ENCODE measurements at regions not wholly inside any gene's neighbourhood (a gene's known extent, or its start where the extent isn't known, plus 50 kb on each side); places are given as distances from the start of the nearest gene placed in this dataset.
"Not testable (repeated sequence)": the region's sequence is repeated elsewhere in the genome, so short reads cannot be mapped to it uniquely, and the experiment has no call there.

GRCh38 chr11:86749821-86750401 lies 50.4 kb upstream of the PRSS23 start:
- DNase-seq (ENCODE audit: low read depth in 2 of 2) = no peak

- DNase-seq (ENCODE audit: low read depth in 2 of 2) = peak in 1 of 2 donors; percentile 20
Observed at GRCh38 chr11:86749376-86749775, 51.0 kb upstream of the PRSS23 start.

GRCh38 chr11:86748296-86748695 lies 52.0 kb upstream of the PRSS23 start:
- no peak for DNase-seq (ENCODE audit: low read depth in 2 of 2)

- DNase-seq (ENCODE audit: low read depth in 2 of 2) = no peak
Observed at GRCh38 chr11:86747801-86748200, 52.5 kb upstream of the PRSS23 start.

- no peak for DNase-seq (ENCODE audit: low read depth in 2 of 2)
Observed at GRCh38 chr11:86746514-86746913, 53.8 kb upstream of the PRSS23 start.

GRCh38 chr11:86745571-86745970 lies 54.8 kb upstream of the PRSS23 start:
- no peak for DNase-seq (ENCODE audit: low read depth in 2 of 2)

- peak; percentile 43 to 92 for DNase-seq (ENCODE audit: low read depth in 2 of 2)
Observed at GRCh38 chr11:86743223-86744118, 56.9 kb upstream of the PRSS23 start.

GRCh38 chr11:86741839-86742805 lies 58.2 kb upstream of the PRSS23 start:
- DNase-seq (ENCODE audit: low read depth in 2 of 2) = peak; percentile 31 to 89

GRCh38 chr11:86741484-86741835 lies 58.9 kb upstream of the PRSS23 start:
- DNase-seq (ENCODE audit: low read depth in 2 of 2) = no peak

- DNase-seq (ENCODE audit: low read depth in 2 of 2) = peak; percentile 80 to 95
Observed at GRCh38 chr11:86740628-86741483, 59.5 kb upstream of the PRSS23 start.

GRCh38 chr11:86738568-86738967 lies 61.8 kb upstream of the PRSS23 start:
- no peak for DNase-seq (ENCODE audit: low read depth in 2 of 2)

GRCh38 chr11:86737737-86738136 lies 62.6 kb upstream of the PRSS23 start:
- DNase-seq (ENCODE audit: low read depth in 2 of 2) = peak; percentile 92 to 95

GRCh38 chr11:86737230-86737629 lies 63.1 kb upstream of the PRSS23 start:
- DNase-seq (ENCODE audit: low read depth in 2 of 2) = no peak

GRCh38 chr11:86736291-86737143 lies 63.8 kb upstream of the PRSS23 start:
- DNase-seq (ENCODE audit: low read depth in 2 of 2) = no peak

- peak in 1 of 2 donors; percentile 71 for DNase-seq (ENCODE audit: low read depth in 2 of 2)
Observed at GRCh38 chr11:86735451-86736290, 63.3 kb upstream of the ME3 start.

GRCh38 chr11:86732739-86733138 lies 60.3 kb upstream of the ME3 start:
- not testable (repeated sequence) for DNase-seq (ENCODE audit: low read depth in 2 of 2)

GRCh38 chr11:86732286-86732685 lies 59.9 kb upstream of the ME3 start:
- not testable (repeated sequence) for DNase-seq (ENCODE audit: low read depth in 2 of 2)

GRCh38 chr11:86729576-86729975 lies 57.2 kb upstream of the ME3 start:
- DNase-seq (ENCODE audit: low read depth in 2 of 2) = not testable (repeated sequence)

- no peak for DNase-seq (ENCODE audit: low read depth in 2 of 2)
Observed at GRCh38 chr11:86728562-86728961, 56.1 kb upstream of the ME3 start.

Measured in dermis microvascular lymphatic vessel endothelial cell (primary cell).